ENCODE measurements at regions not wholly inside any gene's neighbourhood (a gene's known extent, or its start where the extent isn't known, plus 50 kb on each side); places are given as distances from the start of the nearest gene placed in this dataset.

- TF ChIP-seq REST (IDR thresholded peaks at IDR 0.05; ENCODE audit: borderline replicate concordance) (peak; percentile 37; the same call in 1 of the 2 replicates), REST (CRISPR knock-in tag; IDR thresholded peaks at IDR 0.05; ENCODE audit: low read depth) (no peak), NR1H2 (CRISPR knock-in tag; IDR thresholded peaks at IDR 0.05) (no peak), CTCF (IDR thresholded peaks at IDR 0.05 in 2 of 3, conservative IDR thresholded peaks at IDR 0.05 in 1 of 3; ENCODE audit: insufficient read depth in 2 of 3, low read depth in 1 of 3, low read length in 3 of 3) (peak; percentile 64 to 74 (median 68)), NR3C1 (CRISPR knock-in tag; IDR thresholded peaks at IDR 0.05) (no peak), DEAF1 (CRISPR knock-in tag; IDR thresholded peaks at IDR 0.05) (0 out of 2 replicates have a peak, but pooled peaks have one; percentile 15), ZNF408 (CRISPR knock-in tag; IDR thresholded peaks at IDR 0.05; ENCODE audit: low read depth) (no peak), ZNF41 (CRISPR knock-in tag; conservative IDR thresholded peaks at IDR 0.05) (no peak), MEF2A (IDR thresholded peaks at IDR 0.05; ENCODE audit: control insufficient read depth, low read depth, low read length) (no peak), E2F8 (IDR thresholded peaks at IDR 0.05; ENCODE audit: low read depth, partially characterized antibody) (no peak), ZEB2 (IDR thresholded peaks at IDR 0.05) (no peak)
These were observed 104.4 kb downstream of the IRX5 start (continued) for GRCh38 chr16:55035029-55035428.

All from K562 (cell line).